Heart left ventricle (tissue), 13 donors: ENCODE measurements at regions not wholly inside any gene's neighbourhood (a gene's known extent, or its start where the extent isn't known, plus 50 kb on each side); places are given as distances from the start of the nearest gene placed in this dataset.

ENCODE experiments used
- POLR2A ChIP-seq, 2 donors: fragments of 450-650 bp; IDR thresholded peaks; one replicate each; pipeline ENCODE4 v1.6.1; 2017; ENCODE audit warnings: antibody characterized with exemption in 2 of 2, mild to moderate bottlenecking in 2 of 2, moderate library complexity in 2 of 2
- TF ChIP-seq, protein P1 (sequence below), 12 donors: fragments of 200-600 bp; sonication (generic) in 4 of 12; IDR thresholded peaks; one replicate each; pipeline versions ENCODE4 v1.5.0 to v1.8.0; 2018 to 2022; ENCODE audit warnings: antibody characterized with exemption in 12 of 12, mild to moderate bottlenecking in 5 of 12
- donor health status: ischemic (EF 13 %, LVEDD 7.1; RV severe dilation, severe dysfunction).
- donor health status: DM: no; HTN: yes; CAD: no.
- donor health status: DM: no; HTN: no; CAD: no.
- donor health status: ischemic (EF 25% LVEDD 6.9; RV normal size, moderate dysfunction).
- donor health status: ischemic (EF 25% LVEDD 5.7; RV mildly dilated, moderate dysfunction).
- donor health status: ischemic (EF 35%, LVEDD 5.7; RV mildly dilated, moderate dysfunction).
- donor health status: nonischemic (EF 11% LVEDD 7.7; RV severe dilation, severe dysfunction).
- donor health status: DM: yes; HTN: yes; CAD: no.
- donor health status: PGD.
- donor health status: ischemic (EF 29% LVEDD 5.4; RV normal size, mild dysfunction).
- donor health status: nonischemic (EF 23%, LVEDD 6.1; RV moderate dilation, normal function).

DNA sequence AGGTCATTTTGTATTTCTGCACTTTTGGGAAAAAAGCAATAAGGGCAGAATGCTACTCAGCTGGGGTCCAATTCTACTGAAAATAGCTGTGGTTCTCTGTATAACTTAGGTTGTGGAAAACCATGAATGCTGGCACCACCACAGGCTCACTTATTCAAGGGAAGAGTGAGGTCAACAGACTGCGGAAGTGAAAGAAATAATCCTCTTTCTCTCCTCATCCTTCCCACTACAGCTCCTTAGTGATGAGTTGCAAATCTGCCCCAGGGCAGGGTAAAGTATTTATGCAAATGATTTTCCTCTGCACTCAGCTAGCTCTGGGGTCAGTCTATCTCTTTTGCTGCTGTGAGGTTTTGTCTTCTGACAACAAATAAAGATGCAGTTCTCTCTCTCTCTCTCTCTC, 74.1 kb upstream of the PTPRZ1 start:
- TF ChIP-seq, protein P1, sequence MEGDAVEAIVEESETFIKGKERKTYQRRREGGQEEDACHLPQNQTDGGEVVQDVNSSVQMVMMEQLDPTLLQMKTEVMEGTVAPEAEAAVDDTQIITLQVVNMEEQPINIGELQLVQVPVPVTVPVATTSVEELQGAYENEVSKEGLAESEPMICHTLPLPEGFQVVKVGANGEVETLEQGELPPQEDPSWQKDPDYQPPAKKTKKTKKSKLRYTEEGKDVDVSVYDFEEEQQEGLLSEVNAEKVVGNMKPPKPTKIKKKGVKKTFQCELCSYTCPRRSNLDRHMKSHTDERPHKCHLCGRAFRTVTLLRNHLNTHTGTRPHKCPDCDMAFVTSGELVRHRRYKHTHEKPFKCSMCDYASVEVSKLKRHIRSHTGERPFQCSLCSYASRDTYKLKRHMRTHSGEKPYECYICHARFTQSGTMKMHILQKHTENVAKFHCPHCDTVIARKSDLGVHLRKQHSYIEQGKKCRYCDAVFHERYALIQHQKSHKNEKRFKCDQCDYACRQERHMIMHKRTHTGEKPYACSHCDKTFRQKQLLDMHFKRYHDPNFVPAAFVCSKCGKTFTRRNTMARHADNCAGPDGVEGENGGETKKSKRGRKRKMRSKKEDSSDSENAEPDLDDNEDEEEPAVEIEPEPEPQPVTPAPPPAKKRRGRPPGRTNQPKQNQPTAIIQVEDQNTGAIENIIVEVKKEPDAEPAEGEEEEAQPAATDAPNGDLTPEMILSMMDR (IDR thresholded peaks at IDR 0.05) = no peak
- TF ChIP-seq POLR2A (IDR thresholded peaks at IDR 0.05) = no peak
